NOMO-1 treated with dmso at 0.1 percent for 144 hours (cell line): ENCODE measurements at regions not wholly inside any gene's neighbourhood (a gene's known extent, or its start where the extent isn't known, plus 50 kb on each side); places are given as distances from the start of the nearest gene placed in this dataset.

Source experiments
- DNase-seq: peaks from one replicate; lab custom pipeline; 2025; ENCODE audit not compliant: unreplicated experiment; lab: John Stamatoyannopoulos, UW

DNA sequence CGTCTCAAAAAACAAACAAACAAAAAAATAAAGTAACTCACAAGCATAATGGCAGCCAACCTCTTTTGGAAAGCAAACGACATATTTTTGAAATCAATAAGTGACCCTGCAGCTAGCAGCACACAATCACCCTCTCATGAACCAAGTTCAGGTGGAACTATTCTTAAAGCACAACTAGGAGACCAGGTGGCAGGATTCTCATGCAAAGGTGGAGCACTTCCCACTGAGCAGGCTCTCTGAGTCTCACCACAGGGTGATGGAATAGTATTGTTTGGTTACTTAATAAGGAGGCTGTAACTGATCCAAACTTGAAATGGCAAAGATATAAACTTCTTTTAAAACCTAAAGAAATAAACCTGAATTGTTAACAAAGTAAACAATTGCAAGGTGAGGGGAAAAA, 1293.1 kb downstream of the PCDH19 start:
- DNase-seq, result no peak

- no peak for DNase-seq
These were observed 1314.0 kb downstream of the PCDH19 start for GRCh38 chrX:99095965-99096635.

GRCh38 chrX:99091459-99091858, 1318.6 kb downstream of the PCDH19 start:
- no peak for DNase-seq

DNA sequence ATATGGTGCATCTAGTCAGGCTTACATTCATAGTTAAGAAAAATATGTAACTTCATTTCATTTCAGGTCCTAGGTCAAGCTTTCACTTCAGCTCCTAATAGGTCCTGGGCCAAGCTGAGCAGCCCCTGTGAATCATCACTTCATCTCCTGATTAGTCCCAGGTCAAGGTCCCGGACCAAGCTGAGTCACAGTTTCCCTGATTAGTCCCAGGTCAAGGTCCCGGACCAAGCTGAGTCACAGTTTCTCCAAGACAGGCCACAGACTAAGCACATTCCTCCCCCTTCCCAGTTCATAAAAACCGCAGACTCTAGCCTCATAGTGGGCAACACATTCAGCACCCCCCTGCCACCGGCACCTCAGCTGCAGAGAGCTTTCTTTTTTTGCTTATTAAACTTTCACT, 1331.8 kb downstream of the PCDH19 start:
- DNase-seq, result no peak

GRCh38 chrX:99077099-99077498, 1333.0 kb downstream of the PCDH19 start:
- DNase-seq, result no peak

DNA sequence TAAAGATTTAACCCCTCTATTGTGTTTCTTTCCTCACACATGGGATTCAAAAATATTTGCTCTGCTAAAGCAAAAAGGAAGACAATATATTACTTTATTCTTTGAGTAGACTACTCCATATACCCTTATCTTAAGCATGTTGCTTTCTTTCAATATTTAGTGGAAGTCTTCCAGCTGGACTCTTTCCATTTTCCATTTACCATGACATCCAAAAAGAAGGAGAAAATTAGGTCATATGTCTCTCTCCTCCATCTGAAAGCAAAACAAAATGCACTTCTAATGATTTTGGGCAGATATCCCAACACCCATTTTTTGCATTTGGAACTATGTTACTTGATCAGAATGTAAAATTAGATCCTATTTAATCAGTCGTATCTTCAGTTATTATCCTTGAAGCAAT, 1336.5 kb downstream of the PCDH19 start:
- no peak for DNase-seq

GRCh38 chrX:99051639-99052038, 1358.4 kb downstream of the PCDH19 start:
- DNase-seq, result no peak

DNA sequence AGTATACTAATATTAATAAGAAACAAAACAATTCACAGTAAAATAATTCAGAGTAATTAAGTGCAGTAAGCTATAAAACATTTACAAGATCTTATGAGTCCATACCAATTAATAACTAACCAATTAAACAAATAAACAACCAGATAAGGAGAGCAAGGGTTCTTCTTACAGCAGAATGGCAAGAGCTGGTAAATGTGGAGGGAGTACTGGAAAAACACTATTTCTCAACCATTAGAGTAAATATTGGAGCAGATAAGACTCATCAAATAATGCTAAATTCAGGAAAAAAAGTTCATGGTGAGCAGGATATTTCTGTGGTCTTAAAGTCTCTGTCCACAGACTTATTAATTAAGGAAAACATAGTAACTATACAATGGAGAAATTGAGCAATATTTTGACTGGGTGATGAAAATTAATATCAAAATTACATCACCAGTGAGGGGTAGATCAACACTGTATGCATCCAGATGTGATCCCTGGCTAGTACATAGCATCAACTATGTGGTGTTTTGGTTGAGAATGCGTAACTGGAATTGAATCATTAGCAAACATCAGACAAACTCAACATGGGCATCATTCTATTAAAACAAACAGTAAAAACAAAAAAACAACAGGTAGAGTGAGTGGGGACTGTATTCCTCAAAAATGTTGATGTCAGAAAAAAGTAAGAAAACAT, 1376.7 kb downstream of the PCDH19 start:
- DNase-seq, result no peak

- DNase-seq, result no peak
These were observed 1399.1 kb downstream of the PCDH19 start for GRCh38 chrX:99010957-99011356.

DNA sequence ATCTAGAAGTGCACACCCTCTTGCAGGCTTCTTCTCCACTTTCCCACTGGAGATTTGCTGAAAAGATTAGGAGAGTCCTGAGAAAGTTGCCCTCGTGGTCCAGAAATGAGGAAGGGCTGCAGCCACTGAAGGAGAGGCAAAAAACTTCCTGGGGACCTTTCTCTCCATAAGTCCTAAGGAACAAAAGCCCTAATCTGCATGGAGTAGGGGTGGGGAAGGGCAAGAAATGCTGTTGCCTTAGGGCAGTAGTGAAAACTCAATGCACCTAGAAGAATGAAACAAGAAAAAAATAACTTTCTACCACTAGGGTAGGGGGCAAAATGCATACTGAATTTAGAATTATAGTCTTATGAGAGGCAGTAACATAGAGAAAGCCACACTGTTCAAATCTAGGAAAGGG, 1408.8 kb downstream of the PCDH19 start:
- DNase-seq, result no peak

- DNase-seq, result no peak
These were observed 1447.1 kb downstream of the PCDH19 start for GRCh38 chrX:98962996-98963395.

DNA sequence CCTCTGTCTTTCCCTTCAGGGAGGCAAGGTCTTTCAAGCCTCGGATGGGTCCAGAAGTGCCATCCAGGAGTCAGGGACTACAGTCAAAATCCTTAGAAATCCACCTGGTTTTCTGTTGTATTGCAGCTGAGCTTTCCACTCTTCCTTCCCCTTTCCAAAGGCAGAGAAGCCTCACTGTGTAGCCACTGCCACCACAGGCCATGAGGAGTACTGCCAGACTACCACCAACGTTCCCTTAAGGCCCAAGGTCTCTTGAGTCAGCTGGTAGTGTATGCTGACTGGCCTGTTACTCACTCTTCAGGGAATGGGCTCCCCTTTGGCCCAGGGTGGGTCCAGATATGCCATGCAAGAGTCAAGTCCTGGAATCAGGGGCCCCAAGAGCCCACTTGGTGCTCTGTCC, 1454.1 kb downstream of the PCDH19 start:
- no peak for DNase-seq

DNA sequence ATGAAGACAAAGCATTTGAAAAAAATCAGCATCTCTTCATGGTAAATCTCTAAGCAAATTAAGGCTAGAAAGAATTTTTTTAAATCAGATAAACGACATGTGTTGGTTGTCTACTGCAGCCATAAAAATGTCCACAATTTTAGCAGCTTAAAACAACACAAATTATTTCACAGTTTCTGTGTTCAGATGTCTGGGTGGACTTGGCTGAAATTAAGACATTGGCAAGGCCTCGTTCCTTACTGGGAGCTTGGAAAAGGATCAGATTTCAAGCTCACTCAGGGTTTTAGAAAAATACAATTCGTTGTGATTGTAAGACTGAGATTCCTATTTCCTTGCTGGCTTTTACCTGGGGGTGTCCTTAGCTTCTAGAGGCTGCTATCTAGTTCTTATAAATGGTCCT, 1470.6 kb downstream of the PCDH19 start:
- no peak for DNase-seq

DNA sequence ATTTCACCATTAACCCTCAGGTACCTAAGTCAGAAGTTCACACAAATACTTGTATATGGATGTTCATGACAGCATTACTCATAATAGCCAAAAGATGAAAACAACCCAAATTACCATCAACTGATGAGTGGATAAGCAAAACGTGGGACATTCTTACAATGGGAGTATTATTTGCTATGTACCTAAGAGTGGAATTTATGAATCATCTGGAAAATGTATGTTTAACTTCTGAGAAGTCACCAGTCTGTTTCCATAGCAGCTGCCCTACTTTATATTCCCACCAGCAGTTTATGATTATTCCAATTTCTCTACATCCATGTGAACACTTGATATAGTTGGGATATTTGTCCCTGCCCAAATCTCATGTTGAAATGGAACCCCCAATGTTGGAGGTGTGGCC, 1478.9 kb downstream of the PCDH19 start:
- DNase-seq, result no peak

GRCh38 chrX:98924511-98924910, 1485.6 kb downstream of the PCDH19 start:
- no peak for DNase-seq

- no peak for DNase-seq
These were observed 1512.9 kb downstream of the PCDH19 start for GRCh38 chrX:98897191-98897590.

DNA sequence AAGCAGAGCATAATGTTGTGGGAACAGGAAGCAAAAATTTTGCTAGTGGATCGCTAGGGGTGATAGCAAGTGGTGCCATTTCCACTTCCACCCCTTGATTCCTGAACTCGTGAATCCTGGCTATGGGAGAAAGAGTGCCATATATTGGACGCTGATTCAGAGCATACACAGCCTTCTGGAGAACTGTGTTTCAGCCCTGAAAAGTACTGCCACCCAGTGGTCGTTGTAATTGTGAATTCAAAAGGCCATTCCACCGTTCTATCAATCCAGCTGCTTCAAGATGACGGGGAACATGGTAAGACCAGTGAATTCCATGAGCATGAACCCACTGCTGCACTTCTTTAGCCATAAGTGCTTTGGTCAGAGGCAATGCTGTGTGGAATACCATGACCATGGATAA, 1559.4 kb downstream of the PCDH19 start:
- peak; percentile 0 for DNase-seq
